HG02840 (cell line): ENCODE measurements at regions not wholly inside any gene's neighbourhood (a gene's known extent, or its start where the extent isn't known, plus 50 kb on each side); places are given as distances from the start of the nearest gene placed in this dataset.
"Not testable (repeated sequence)": the region's sequence is repeated elsewhere in the genome, so short reads cannot be mapped to it uniquely, and the experiment has no call there.

Source experiments
- ATAC-seq: cut with Tn5 transposase; IDR thresholded peaks from one replicate; pipeline ENCODE4 v1.9.1; 2021; ENCODE audit warnings: mild to moderate bottlenecking, moderate library complexity, moderate number of reproducible peaks; ENCODE audit not compliant: unreplicated experiment, low FRiP score

GRCh38 chr7:155227004-155227787 is 70.5 kb upstream of the INSIG1 start:
- ATAC-seq: no peak

- ATAC-seq: no peak
These were observed 69.8 kb upstream of the INSIG1 start for GRCh38 chr7:155227788-155228458.

- ATAC-seq: no peak
These were observed 69.2 kb upstream of the INSIG1 start for GRCh38 chr7:155228459-155228845.

GRCh38 chr7:155228894-155229293 is 68.8 kb upstream of the INSIG1 start:
- ATAC-seq: no peak

- no peak for ATAC-seq
These were observed 68.0 kb upstream of the INSIG1 start for GRCh38 chr7:155229548-155230168.

- ATAC-seq: no peak
These were observed 67.5 kb upstream of the INSIG1 start for GRCh38 chr7:155230169-155230593.

- ATAC-seq: no peak
These were observed 66.4 kb upstream of the INSIG1 start for GRCh38 chr7:155231241-155231800.

- no peak for ATAC-seq
These were observed 65.7 kb upstream of the INSIG1 start for GRCh38 chr7:155231941-155232340.

GRCh38 chr7:155232911-155233310 is 64.8 kb upstream of the INSIG1 start:
- ATAC-seq: no peak

GRCh38 chr7:155233311-155234157 is 64.1 kb upstream of the INSIG1 start:
- ATAC-seq: no peak

GRCh38 chr7:155234158-155234492 is 63.6 kb upstream of the INSIG1 start:
- no peak for ATAC-seq

- ATAC-seq: no peak
These were observed 62.5 kb upstream of the INSIG1 start for GRCh38 chr7:155234950-155235789.

GRCh38 chr7:155236386-155236785 is 61.3 kb upstream of the INSIG1 start:
- no peak for ATAC-seq

- ATAC-seq: no peak
These were observed 60.4 kb upstream of the INSIG1 start for GRCh38 chr7:155237297-155237696.

GRCh38 chr7:155237730-155238129 is 59.9 kb upstream of the INSIG1 start:
- ATAC-seq: no peak

- ATAC-seq: not testable (repeated sequence)
These were observed 58.1 kb upstream of the INSIG1 start for GRCh38 chr7:155239431-155240087.

- ATAC-seq: no peak
These were observed 53.0 kb upstream of the INSIG1 start for GRCh38 chr7:155244675-155245074.

GRCh38 chr7:155247479-155248365 is 50.0 kb upstream of the INSIG1 start:
- no peak for ATAC-seq
